Thyroid gland (tissue), 4 donors: ENCODE measurements at regions not wholly inside any gene's neighbourhood (a gene's known extent, or its start where the extent isn't known, plus 50 kb on each side); places are given as distances from the start of the nearest gene placed in this dataset.

ENCODE experiments used
- CTCF ChIP-seq, 6 experiments: fragments of 200-600 bp in 3 of 6; fragments of 450-650 bp in 3 of 6; sonication (generic) in 3 of 6; IDR thresholded peaks; one replicate each; pipeline ENCODE4 v1.5.1; 2016 to 2019; ENCODE audit warnings: antibody characterized with exemption in 6 of 6, mild to moderate bottlenecking in 2 of 6, inconsistent platforms in 1 of 6, moderate library complexity in 1 of 6
- POLR2A ChIP-seq, 2 donors: fragments of 450-650 bp; IDR thresholded peaks; one replicate each; pipeline ENCODE4 v1.6.1; 2017; ENCODE audit warnings: antibody characterized with exemption in 2 of 2, mild to moderate bottlenecking in 2 of 2, moderate library complexity in 1 of 2

- TF ChIP-seq CTCF (IDR thresholded peaks at IDR 0.05) (no peak), POLR2A (IDR thresholded peaks at IDR 0.05) (no peak)
These were observed 57.4 kb upstream of the LGALSL start for GRCh38 chr2:64396551-64396950.
